T-helper 2 cell treated with Interferon-gamma antibody and Interleukin-4, amounts not matched to agents 100 ng/mL and 5 ng/mL, for 36 hours (primary cell): ENCODE measurements at regions not wholly inside any gene's neighbourhood (a gene's known extent, or its start where the extent isn't known, plus 50 kb on each side); places are given as distances from the start of the nearest gene placed in this dataset.

ENCODE experiments used
- intact Hi-C: fragments of 100-400 bp; cut with micrococcal nuclease; formaldehyde crosslinking; loops from one replicate; pipeline ENCODE4 v1.15.1; 2023

DNA sequence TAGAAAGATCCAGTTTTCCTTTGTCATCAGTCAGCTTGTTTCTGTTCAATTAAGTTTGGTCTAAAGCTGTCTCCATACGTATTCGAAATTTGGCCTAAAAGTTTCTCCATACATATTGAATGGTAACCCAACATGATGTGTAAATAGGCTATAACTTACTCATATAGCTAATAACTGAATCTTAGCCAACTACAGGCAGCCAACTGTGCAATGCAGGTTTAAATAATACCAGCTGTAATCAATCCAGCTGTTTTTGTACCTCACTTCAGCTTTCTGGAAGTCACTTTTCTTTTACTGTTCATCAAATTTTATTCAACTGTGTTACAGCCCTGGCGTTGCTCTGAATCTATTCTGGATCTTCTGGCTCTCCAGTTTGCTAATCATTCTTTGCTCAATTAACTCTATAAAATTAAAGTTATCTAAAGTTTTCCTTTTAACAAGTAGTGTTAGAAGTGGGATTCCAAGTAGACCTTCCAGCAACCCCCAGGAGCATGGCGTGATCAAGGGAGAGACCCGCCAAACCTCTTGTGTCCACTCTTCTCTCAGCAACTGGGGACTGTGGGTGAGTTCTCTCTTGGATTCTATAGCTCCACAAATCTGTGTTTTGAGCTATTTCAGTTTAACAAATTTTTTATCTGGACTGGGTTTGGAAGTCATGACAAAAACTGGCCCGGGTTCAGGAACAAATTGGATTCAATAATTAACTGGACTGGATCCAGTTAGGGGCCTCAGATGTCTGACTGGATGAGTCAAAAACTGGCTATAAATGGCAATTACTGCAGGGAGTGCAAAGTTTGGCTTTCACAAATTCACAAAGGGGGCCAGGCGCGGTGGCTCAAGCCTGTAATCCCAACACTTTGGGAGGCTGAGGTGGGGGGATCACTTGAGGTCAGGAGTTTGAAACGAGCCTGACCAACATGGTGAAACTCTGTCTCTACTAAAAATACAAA, 329.7 kb upstream of the ST6GAL2 start:
- intact Hi-C loops, result no loop called here

DNA sequence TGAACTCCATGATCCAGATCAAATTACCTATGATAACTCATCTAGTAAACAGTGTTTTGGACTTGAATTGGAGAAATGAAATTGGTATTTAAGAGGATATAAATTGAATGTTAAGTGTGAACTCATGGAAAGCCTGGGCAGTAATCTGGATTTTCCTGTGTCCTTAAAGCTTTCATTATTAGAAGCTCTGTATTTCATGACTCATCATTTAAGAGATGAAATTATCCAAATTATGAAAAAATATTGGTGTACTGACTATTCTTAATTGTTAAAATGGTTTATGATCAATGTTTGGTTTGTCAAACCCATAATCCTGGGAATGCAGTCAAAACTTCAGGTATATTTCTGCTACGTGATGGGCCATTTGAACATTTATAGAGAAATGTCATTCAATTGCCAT, 332.2 kb upstream of the ST6GAL2 start:
- intact Hi-C loops, result no loop called here

DNA sequence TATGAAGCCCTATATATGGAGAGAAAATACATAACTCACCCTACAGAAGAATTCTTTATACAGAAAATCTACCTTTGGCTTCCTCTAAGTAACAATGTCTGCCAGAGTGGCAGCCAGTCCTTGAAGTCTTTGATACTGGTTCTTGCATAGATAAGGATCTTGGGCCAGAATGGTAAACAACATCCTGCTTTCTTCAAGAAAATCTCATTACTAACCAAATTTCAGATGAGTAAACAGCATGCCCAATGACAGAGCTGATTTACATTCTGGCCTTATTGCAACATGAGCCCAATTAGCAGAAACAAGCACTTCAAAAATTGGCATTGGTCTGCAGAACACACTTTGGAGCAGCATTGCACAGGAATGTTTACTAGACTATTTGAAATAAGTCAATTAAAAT, 336.5 kb upstream of the ST6GAL2 start:
- intact Hi-C loops, result no loop called here

DNA sequence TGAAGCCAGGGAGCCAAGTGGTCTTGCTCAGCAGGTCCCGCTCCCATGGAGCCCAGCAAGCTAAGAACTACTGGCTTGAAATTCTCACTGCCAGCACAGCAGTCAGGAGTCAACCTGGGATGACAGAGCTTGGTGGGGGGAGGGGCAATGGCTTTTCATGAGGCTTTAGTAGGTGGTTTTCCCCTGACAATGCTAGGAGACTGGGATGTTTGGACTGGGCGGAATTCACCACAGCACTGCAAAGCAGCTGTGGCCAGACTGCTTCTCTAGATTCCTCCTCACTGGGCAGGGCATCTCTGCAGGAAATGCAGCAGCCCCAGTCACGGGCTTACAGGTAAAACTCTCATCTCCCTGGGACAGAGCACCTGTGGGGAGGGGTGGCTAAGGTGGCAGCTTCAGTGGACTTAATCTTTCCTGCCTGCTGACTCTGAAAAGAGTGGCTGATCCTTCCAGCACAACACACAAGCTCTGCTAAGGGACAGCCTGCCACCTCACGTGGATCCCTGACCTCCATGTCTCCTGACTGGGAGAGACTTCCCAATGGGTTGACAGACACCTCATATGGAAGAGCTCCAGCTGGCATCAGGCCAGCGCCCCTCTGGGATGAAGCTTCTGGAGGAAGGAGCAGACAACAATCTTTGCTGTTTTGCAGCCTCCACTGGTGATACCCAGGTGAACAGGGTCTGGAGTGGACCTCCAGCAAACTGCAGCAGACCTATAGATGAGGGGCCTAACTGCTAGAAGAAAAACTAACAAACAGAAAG, 349.7 kb upstream of the ST6GAL2 start:
- intact Hi-C loops, result no loop called here

DNA sequence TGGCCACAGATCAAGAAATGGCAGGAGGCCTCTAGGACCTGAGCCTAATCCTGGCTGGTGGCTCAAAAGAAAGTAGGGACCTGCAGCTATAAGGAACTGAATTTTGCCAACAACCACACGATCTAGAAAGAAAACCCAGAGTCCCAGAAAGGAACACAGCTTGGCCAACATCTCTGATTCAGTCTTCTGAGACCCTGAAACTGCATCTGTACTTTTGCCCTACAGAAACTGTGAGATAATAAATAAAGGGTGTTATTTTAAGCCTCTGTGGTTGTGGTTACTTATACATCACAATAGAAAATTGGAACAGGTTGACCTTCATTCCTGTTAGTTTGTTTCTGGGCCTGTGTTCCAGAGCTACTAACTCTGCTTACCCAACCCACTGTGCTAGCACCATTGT, 356.8 kb upstream of the ST6GAL2 start:
- intact Hi-C loops, result no loop called here

DNA sequence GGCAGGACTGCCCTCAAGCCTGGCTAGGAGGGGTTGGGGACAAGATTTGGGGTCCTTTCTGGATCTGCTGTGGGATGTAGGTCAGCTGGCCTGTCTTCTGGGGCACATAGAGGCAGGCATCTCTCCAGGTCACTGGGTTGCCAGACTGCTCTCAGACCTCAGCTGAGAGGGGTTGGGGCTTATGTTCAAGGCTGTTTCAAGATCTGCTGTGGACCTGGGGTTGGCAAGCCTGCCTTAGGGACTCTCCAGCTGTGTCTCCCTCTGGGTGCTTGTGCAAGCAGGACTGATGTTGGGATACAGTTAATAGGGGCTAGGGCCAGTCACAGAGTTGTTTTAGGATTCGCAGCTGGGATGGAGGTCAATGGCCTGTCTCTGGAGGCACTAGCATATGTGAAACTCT, 363.0 kb upstream of the ST6GAL2 start:
- intact Hi-C loops, result no loop called here

DNA sequence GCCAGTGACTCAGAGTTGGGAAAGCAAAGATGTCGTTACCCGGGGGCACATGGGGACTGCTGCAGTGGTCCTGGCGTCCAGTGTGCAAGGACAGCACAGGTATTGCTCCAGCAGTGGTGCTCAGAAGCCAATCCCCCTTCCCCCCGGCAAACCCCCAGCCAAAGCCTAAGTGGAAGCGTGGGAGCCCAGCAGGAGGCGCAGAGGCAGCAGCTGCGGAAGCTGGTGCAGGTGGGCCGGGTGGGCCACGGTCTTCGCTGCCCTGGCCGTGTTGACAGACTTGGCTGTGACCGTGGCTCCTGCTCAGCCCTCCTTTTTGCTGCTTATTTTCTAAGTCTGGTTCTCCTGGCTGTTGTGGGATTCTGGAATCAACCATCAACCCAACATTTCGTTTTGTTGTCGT, 369.8 kb upstream of the ST6GAL2 start:
- intact Hi-C loops, result no loop called here

DNA sequence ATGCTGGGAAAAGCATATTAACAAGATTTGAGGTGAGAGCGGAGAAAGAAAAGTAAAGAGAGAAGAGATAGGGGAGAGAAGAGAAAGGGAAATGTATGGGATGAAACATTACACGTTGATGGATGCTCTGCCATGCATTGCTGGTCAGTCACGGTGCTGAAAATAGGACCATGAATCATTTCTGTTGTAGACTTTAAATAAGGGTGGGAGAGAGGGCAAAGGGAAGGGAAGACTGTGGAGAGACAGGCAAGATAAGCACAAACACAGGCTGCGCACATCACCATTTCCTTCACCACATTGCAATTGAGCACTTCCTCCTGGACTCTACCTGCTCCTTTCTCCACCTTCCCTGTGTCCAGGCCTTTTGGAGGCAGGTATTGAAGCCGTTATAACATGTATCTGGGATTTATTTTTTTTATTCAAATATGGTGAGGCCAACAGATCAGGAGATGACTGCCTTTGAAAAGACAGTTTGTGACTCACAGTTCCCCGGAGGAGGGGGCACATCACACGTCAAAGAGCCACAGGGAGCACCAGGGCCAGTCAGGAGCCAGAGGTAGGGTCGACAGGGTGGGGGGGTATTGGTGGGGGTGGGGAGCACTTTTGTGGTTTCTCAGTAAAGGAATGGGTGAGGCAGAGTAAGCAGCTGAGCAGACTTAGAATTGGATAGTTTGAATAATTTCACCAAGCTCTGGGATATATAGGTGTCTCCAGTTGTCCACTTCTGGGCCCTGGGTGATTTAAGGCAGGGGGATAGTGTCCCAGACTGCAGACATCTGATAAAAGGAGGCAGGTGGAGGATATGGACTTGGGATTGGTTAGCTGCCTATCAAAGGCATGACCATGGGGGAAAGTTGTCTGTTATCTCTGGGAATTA, 372.8 kb upstream of the ST6GAL2 start:
- intact Hi-C loops, result no loop called here

DNA sequence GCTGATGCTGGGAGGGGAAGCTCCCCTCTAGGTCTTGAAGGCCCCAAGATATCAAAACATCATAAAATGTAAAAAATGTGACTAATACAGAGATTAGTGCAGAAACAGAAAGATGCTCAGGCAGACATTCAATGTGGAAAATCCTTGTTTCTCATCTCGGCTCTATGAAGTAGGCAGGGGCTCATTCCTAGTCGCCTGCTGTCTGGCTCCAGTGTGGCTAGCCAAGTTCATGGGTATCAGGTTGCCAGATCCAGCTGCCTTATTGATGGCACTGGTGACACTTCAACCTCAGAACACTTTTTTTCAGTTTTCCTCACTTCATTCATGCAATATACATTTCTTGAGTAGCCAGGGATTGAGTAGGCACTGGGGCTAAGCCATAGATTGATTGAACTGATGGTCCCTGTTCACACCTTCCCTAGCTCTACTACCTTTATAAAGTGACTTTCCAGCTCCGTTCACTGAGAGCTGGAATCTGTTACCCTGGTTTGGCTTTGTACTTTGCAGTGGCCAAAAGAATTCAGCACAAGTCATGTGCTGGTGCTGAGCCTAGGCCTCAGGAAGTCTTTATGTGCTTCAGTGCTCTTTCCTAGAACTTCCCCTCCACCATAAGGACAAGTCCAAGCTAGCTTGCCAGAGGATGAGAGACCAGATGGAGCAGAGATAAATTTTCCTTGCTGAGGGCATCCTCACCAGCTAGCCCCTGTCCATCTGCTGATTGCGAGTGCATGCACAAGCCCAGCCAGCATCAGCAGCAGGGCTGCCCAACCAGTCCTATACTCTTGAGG, 373.6 kb upstream of the ST6GAL2 start:
- intact Hi-C loops, result no loop called here

DNA sequence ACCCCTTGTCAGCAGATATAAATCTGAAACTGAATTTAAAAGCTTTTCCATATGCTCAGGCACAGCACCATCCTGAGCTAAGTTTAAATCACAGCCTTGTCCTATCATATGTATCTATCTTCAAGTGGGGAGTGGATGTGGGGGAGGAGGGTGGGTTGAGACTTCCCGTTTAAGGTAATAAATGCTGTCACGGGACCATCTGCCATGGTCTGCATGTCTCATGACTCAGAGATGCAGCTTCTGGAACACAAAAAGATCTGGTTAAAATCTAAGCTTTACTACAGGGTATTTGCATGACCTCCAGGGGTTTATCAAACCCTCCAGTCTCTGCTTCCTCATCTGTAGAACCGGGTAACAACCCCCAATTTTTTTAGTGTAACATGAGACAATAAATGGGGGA, 377.7 kb upstream of the ST6GAL2 start:
- intact Hi-C loops, result no loop called here

DNA sequence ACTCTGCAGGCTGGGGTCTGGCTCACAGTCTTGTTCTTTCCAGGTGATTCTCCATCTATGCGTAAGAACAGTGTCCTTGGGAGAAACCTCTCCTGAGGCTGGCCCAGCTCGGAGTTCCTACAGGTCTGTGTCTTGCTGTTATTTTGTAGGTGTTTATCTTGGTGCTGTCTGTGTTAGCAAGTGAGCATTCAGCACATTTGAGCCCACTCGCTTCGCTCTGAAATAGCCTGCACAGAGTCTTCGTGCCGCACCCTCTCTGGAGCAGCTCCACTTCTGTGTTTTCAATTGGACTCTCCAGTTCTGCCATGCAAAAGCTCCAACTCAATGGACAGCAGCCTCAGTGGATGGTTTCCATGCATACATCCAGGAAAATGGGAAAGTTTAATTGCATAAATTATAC, 378.2 kb upstream of the ST6GAL2 start:
- intact Hi-C loops, result no loop called here

DNA sequence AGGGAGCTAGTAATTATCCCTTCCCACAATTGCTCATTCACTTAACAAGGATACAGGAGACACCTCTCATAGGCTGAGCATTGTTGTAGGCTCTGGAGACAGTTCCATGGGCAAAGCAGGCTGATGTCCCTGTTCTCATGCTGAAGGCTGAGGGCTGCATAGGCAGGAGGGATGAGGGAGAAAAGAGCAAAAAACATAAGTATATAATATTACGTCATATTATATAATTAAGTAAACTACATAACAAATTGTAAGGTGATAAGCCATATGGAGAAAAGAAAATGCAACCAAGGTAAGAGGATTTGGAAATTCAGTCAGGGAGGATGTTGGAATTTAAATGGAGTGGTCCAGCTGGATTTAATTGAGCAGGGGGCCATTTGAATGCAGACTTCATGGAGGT, 380.6 kb upstream of the ST6GAL2 start:
- intact Hi-C loops, result no loop called here

DNA sequence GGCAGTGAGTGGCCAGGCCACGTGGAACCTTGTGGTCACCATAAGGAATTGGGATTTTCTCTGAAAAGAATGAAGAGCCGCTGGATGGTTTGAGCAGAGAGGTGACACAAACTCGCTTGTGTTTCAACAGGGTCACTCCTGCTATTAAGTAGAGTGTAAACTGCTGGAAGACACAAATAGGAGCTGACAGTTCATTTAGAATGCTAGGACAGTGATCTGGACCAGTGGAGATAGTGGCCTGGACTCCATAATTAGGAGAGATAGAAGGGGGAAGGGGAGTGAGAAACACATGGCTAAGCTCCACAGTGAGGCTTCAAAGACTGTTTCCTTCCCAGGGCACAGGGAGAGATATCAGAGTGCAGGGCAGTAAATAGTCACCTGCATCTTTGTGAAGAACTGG, 381.1 kb upstream of the ST6GAL2 start:
- intact Hi-C loops, result no loop called here

DNA sequence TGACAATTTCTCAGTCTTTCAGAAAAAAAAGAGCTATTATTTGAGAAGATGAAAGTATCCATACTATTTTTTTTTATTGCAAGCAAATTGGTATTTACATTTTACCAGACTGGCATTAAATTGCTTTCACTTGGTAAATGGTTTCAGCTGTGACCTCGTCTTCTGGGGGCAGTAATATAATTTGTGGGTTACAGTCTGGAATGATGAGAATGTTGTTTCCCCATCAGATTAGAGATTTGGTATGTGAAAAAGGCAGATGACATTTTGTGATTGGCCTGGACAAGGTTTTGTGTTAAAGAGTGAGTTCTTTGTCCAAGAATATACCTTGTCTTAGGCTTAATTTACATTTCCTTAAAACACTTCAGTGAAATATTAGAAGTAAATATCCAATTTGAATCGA, 390.1 kb upstream of the ST6GAL2 start:
- intact Hi-C loops, result no loop called here

DNA sequence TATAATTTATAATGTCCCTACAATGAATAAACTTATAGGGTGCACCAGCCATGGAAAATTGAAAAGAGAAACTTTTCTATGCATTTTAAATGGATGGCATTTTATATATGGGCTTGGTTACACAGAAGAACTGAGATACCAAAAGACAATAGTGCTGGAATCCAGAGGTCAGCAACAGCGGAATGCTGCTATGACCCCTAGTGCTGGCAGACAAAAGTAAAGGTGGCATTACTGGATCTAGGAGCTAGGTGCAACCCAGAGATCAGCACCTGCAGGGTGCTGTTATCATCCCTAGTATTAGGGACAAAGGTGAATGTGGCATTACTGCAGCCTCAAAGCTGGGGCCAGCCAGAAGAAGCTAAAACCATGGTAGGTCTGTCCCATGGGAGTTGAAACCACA, 392.7 kb upstream of the ST6GAL2 start:
- intact Hi-C loops, result no loop called here

DNA sequence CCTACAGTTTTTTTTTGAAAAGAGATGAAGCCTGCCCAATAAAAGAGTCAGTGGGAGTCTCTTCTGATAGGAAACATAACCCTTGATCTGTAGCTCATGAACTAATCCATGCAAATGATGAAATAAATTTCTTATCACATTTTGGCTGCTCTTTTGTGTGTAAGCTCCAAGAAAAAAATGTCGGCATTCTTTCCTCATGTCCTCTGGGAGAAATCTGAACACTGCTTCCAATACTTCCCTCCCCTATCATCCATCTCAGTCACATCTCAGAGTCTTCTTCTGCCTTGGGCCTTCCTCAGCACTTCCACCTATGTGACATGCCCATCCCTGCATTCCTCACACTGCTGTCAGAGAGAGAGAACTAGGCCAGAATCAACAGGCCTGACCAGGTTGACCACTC, 395.7 kb upstream of the ST6GAL2 start:
- intact Hi-C loops, result no loop called here

DNA sequence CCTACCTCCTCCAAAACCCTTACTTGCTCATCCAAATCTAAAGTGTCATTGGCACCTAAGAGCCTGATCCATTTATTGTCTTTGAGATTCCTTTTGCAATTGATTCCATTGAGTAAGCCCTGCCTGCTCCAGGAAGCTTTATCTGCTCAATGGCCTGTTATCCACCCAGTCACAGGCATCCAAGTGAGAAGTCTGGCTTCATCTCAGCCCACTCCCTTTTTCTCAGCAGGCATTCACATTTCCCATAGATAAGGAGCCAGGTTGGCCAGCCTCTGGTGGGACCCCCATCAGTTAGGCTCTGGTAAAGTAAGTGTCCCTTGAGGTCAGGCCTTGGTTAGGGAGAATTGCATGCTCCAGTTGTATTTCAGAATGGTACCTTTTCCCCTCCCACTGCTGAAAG, 396.2 kb upstream of the ST6GAL2 start:
- intact Hi-C loops, result no loop called here

DNA sequence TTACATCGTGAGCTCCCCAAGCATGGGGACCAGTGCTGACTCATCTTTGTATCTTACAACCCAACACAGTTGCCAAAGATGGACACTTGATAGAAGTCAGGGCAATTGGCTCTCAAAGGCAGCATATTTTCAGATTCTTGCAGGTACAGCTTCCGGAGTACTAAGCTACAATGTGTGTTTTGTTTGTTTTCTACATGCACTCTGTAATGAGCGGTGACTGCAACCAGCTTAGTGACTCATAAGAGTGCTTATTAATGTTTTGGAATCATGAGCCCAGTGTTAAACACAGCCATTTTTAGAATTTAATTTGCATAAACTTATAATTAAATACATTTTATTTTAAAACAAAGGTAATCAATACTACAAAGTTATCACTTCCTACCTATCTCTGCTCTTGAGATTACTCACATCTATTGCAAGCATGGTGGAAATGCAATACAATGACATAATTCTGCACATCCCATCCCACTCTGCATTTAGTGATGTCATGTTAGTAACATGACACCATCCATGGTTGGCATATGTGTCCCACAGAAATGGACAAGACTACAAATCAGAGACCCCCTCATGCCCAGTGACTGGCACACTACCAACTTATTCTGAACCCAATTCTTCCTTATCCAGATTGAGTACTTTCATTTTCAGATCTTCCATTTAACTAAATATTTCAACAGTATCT, 399.8 kb upstream of the ST6GAL2 start:
- intact Hi-C loops, result no loop called here

DNA sequence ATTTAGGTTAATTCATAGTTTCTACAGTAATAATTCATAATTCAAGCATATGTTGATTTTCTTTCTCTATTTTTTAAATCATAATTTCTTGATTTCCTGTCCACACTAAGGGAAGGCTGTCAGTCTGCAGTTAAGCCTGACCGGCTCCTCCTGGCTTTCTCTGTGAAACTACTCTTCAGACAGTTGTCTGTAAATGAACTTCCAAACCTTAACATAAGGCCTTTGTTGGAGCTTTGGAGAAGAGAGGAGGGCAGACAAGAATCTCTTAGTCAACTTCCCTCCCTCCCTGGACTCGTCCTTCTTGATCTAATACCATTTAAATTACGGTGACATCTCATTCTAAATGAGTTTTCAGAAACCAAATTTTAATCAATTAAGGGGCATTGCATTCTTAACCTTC, 404.1 kb upstream of the ST6GAL2 start:
- intact Hi-C loops, result no loop called here

DNA sequence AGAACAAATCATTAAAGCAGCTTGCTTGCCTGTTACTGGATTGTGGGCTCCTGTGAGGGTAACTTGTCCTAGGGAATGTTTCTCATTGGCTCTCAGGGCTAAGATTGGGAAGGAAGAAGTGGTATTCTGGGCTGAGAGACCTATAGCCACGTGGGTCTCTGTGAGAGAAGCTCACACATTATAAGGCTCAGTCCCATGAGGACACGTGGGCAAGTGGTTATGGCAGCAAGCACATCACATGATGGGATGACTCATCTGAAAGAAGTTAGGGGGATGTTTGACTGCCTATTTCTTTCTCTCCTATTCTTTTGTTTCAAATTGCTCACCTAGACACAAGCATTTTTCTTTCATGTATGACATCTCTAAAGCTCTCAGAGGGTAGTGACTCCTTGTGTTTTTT, 418.0 kb upstream of the ST6GAL2 start:
- intact Hi-C loops, result no loop called here
